IPS DF 6.9 (cell line): ENCODE measurements at regions not wholly inside any gene's neighbourhood (a gene's known extent, or its start where the extent isn't known, plus 50 kb on each side); places are given as distances from the start of the nearest gene placed in this dataset.
"Not testable (repeated sequence)": the region's sequence is repeated elsewhere in the genome, so short reads cannot be mapped to it uniquely, and the experiment has no call there.

Experiments used
- DNase-seq: peaks from one replicate; pipeline ENCODE4 v3.0.0-alpha.2; 2013; ENCODE audit warnings: low read depth, low spot score
- H3K27ac ChIP-seq: one replicate; pipeline ENCODE4 v1.5.1; 2013; ENCODE audit warnings: low read length, control low read depth
- H3K27me3 ChIP-seq: 2 replicates; pipeline ENCODE4 v1.6.1; 2013; ENCODE audit warnings: mild to moderate bottlenecking, low read length; ENCODE audit not compliant: control insufficient read depth, insufficient read depth
- H3K36me3 ChIP-seq: 2 replicates; pipeline ENCODE4 v1.6.1; 2013; ENCODE audit warnings: low read length; ENCODE audit not compliant: control insufficient read depth, insufficient read depth
- H3K4me1 ChIP-seq: 2 replicates; pipeline ENCODE4 v1.6.1; 2013; ENCODE audit warnings: low read length; ENCODE audit not compliant: control insufficient read depth, insufficient read depth
- H3K4me3 ChIP-seq: 2 replicates; pipeline ENCODE4 v1.5.1; 2013; ENCODE audit warnings: mild to moderate bottlenecking, low read length
- H3K9me3 ChIP-seq: 2 replicates; pipeline ENCODE4 v1.6.1; 2013; ENCODE audit warnings: low read length, inconsistent platforms; ENCODE audit not compliant: control insufficient read depth, insufficient read depth
- WGBS: extraction: QIAGEN DNeasy Blood & Tissue Kit; methylation state at CpG from one replicate; pipeline ENCODE4 v1.1.7; 2013; ENCODE audit warnings: mixed read lengths, missing lambda C conversion rate; ENCODE audit not compliant: insufficient read length, insufficient coverage; 5-methylcytosine and 5-hydroxymethylcytosine counted together

DNA sequence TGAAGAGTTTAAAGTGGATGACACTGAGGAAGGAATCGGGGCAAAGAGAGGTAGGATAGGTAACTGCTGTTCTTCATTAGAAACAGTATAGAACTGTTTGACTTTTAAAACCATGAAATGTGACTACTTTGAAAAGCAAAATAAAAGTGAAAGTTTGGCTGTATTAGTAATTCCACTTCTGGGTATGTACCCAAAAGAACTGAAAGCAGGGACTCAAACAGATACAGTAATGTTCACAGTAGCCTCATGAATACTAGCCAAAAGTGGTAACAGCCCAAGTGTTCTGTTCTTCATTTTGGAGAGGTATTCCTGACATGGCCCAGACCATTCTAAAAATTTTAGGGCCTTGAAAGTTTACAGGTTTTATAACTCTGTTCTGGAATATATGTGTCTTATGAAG lies 1055.4 kb downstream of the TBL1XR1 start:
- H3K4me3 ChIP-seq = no peak overlapping the region

DNA sequence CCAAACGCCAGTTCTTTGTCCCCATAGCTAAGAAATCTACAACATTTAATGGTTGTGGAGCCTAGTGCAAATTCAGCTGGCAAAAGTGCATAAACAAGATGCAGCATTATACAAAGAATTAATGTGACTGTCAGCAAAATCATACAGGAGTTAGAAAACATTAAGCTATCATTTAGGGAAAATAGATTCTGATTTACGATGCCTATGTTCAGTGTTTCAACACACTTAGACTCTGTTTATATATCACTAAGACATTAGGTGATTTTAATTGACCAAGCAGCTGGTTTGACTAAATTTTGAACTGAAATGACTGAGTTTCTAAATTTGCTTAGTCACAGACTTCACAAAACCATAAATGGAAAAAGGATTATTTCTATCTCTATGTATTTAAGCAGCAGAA lies 1076.8 kb downstream of the TBL1XR1 start:
- no peaks in the 10 kb centered on the region for H3K36me3 ChIP-seq
- no CpG with 5 or more reads among the region's 2 CpGs for WGBS
- no peaks in the 10 kb centered on the region for H3K4me1 ChIP-seq
- H3K27me3 ChIP-seq = no peaks in the 10 kb centered on the region
- no peak overlapping the region for H3K27ac ChIP-seq
- no peaks in the 10 kb centered on the region for H3K9me3 ChIP-seq
- H3K4me3 ChIP-seq = no peak overlapping the region
- no peak for DNase-seq

More for the DNA sequence above, 1055.4 kb downstream of the TBL1XR1 start:
- Histone ChIP-seq H3K4me1 (no peaks in the 10 kb centered on the region), H3K27me3 (no peaks in the 10 kb centered on the region), H3K9me3 (no peaks in the 10 kb centered on the region), H3K36me3 (no peaks in the 10 kb centered on the region), H3K27ac (no peak overlapping the region)
- no CpG with 5 or more reads among the region's 1 CpG for WGBS
- DNase-seq = no peak

DNA sequence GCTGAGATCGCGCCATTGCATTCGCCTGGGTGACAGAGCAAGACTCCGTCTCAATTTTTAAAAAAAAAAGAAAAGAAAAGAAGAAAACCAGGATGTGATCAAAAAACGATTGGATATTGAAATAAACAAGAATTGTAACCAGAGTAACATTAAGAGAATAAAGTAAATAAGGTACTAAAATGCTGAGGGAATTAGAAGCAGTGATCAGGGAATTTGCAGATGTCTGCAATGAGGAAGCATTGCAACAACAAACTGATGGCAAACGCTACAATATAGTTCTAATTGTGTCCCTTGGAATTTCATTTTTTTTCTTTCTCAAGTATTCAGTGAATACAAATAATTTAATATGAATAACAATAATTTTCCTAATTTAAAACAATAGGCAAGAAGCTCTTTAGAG lies 1077.5 kb downstream of the TBL1XR1 start:
- DNase-seq = no peak
- Histone ChIP-seq H3K27ac (no peak overlapping the region), H3K4me3 (no peak overlapping the region), H3K36me3 (no peaks in the 10 kb centered on the region), H3K4me1 (no peaks in the 10 kb centered on the region), H3K9me3 (no peaks in the 10 kb centered on the region), H3K27me3 (no peaks in the 10 kb centered on the region)
- WGBS = no CpG with 5 or more reads among the region's 6 CpGs

DNA sequence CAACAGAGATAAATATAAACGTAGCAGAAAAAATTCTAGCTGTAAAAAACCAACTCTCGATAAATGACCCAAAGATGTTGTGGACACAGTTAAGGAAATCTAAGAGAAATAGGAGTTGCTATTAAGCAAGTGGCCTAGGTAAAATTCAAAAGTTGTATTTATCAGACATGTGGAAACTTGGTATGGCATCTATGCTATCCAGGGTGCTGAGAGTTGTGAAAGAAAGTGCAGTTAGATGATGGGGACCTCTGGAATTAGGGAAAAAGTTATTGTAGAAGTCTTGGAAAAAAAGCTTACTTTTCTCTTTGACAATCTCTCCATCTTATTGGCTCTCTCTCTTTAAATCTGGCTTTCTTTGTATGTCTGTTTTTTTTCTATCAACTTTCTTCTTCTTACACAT lies 1090.9 kb downstream of the TBL1XR1 start:
- Histone ChIP-seq H3K27me3 (no peaks in the 10 kb centered on the region), H3K4me3 (no peak overlapping the region), H3K27ac (no peak overlapping the region), H3K9me3 (no peaks in the 10 kb centered on the region), H3K36me3 (no peaks in the 10 kb centered on the region), H3K4me1 (no peaks in the 10 kb centered on the region)
- no CpG with 5 or more reads among the region's 2 CpGs for WGBS
- no peak for DNase-seq

DNA sequence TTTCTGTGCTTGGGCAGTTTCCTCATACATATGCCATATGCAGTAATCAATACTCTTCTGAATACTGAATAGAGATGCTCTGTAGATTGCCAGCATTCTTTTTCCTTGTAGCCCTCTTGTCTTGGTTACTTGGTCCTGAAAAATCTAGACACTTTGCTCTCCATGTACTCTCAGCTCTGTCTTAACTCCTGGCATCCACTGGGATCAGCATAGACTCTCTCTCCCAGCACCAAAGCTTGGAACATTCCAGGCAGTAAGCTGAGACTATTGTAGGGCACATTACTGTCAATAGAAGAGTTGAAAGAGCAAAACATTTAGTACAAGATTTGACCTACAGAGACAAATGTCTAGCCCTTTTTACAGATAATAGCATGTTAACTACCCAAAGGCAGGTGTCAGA lies 1100.3 kb downstream of the TBL1XR1 start:
- no peak for DNase-seq
- Histone ChIP-seq H3K9me3 (no peaks in the 10 kb centered on the region), H3K4me1 (no peaks in the 10 kb centered on the region), H3K27ac (no peak overlapping the region), H3K27me3 (no peaks in the 10 kb centered on the region), H3K36me3 (no peaks in the 10 kb centered on the region), H3K4me3 (no peak overlapping the region)

DNA sequence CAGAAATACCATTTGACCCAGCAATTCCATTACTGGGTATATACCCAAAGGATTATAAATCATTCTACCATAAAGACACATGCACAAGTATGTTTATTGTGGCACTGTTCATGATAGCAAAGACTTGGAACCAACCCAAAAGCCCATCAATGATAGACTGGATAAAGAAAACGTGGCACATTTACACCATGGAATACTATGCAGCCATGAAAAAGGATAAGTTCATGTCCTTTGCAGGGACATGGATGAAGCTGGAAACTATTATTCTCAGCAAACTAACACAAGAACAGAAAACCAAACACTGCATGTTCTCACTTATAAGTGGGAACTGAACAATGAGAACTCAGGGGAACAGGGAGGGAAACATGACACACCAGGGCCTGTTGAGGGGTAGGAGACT lies 1103.4 kb downstream of the TBL1XR1 start:
- DNase-seq, H3K36me3 ChIP-seq, H3K4me3 ChIP-seq, H3K27ac ChIP-seq, H3K9me3 ChIP-seq, H3K27me3 ChIP-seq, H3K4me1 ChIP-seq: not testable (repeated sequence)
- WGBS = no CpG with 5 or more reads among the region's 1 CpG

DNA sequence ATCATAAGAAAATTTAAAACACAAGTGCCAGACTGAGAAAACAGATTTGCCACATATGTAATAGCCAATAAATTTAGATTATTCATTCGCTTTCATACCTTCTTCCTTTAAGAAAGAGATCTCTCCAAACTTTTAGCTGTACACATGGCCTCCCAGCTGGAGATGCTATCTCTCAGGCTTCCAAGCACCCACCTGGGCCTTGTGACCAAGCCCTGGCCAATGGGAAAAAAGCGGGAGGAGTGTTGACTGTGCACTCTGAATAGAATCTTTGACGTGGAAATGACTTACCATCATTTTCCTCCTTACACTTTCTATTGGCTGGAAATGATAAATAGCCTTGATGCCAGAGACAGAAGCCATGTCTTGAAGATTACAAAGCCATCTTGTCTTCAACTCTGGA lies 1106.6 kb downstream of the TBL1XR1 start:
- Histone ChIP-seq H3K4me1 (no peaks in the 10 kb centered on the region), H3K9me3 (no peaks in the 10 kb centered on the region), H3K36me3 (no peaks in the 10 kb centered on the region), H3K27me3 (no peaks in the 10 kb centered on the region), H3K4me3 (no peak overlapping the region), H3K27ac (no peak overlapping the region)
- DNase-seq = no peak
- WGBS = no CpG with 5 or more reads among the region's 3 CpGs

DNA sequence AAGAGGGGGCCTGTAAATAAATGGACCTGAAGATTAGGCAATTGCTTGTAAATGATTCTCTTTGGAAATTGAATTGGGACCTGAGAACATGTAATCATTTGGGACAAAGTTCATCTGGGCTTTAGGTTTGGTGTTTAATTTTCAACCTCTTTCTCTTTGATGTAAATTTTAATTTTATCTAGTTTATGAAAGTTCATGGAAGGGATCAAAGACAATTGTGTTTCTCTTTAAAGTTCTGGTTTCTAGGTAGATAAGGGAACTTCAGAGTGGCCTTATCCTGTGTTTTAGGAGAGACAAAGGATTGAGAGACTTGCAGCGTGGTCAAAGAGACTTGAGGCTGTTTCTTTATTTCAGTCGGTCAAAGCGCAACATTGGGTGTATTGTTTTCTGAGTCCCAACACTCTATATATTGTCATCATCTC lies 1108.3 kb downstream of the TBL1XR1 start:
- no peaks in the 10 kb centered on the region for H3K27me3 ChIP-seq
- no peak for DNase-seq
- H3K4me1 ChIP-seq = no peaks in the 10 kb centered on the region
- H3K36me3 ChIP-seq = no peaks in the 10 kb centered on the region
- H3K9me3 ChIP-seq = no peaks in the 10 kb centered on the region
- H3K4me3 ChIP-seq = no peak overlapping the region
- no peak overlapping the region for H3K27ac ChIP-seq
- WGBS = no CpG with 5 or more reads among the region's 3 CpGs

DNA sequence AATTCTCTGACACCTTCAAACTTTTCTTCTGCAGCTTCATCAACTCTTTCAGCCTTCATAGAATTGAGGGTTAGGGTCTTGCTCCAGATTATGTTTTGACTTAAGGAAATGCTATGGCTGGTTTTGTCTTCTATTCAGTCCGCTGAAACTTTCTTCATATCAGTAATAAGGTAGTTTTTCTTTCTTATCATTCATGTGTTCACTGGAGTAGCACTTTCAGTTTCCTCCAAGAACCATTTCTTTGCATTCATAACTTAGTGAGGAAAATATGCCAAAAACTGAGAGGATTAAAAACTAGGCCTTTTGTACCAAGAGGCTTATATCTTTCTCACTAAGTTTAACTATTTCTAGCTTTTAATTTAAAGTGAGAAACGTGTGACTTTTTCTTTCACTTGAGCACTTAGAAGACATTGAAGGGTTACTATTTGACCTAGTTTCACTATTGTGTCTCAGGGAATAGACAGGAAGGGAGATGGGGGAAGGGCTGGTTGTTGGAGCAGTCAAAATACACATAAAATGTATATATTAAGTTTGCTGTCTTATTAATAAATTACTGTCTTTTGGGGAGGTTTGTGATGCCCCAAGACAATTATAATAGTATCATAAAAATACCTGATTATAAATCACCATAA lies 1110.1 kb downstream of the TBL1XR1 start:
- no peaks in the 10 kb centered on the region for H3K4me1 ChIP-seq
- no peak overlapping the region for H3K4me3 ChIP-seq
- H3K36me3 ChIP-seq = no peaks in the 10 kb centered on the region
- no peaks in the 10 kb centered on the region for H3K9me3 ChIP-seq
- no peaks in the 10 kb centered on the region for H3K27me3 ChIP-seq
- H3K27ac ChIP-seq = no peak overlapping the region
- DNase-seq = no peak
- WGBS = no CpG with 5 or more reads among the region's 2 CpGs

DNA sequence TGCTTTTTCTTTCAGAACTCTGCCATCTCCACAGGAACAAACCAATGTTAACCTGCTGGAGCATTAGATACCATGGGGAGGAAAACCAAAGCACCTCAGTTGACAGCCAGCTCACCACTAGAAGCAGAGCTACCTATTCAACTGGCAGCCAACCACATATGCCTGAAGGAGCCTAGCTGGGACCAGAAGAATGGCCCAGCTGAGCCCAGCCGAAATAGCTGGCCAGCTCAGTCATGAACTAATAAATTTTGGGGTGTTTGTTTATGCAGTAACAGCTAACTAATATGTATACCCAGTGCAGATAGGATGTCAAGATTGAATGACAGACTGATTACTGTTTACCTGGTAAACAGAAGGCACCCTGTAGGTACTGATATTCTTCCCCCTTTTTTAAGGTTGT lies 1117.5 kb downstream of the TBL1XR1 start:
- Histone ChIP-seq H3K4me3 (no peak overlapping the region), H3K36me3 (no peaks in the 10 kb centered on the region), H3K9me3 (no peaks in the 10 kb centered on the region; the same call in 1 of the 2 replicates), H3K27ac (no peak overlapping the region), H3K27me3 (no peaks in the 10 kb centered on the region), H3K4me1 (no peaks in the 10 kb centered on the region)
- DNase-seq = no peak
- no CpG with 5 or more reads among the region's 1 CpG for WGBS

DNA sequence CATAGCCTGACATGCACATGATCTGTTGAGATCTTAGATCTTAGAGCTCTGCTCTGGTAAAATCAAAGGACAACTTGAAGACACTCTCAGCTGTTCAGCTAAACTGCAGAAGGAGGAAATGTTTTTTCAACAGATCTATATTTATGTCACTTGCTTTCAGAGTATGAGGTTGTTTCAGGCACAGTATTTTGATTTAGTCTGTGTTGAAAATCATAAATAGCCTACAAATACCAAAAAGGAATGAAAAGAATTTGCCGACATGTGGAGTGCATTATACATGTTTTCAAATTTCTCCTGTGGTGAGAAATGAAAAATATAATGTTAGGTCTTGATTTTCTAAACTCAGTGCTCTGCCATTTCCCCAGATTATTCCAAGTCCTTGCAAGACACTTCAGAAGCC lies 1118.4 kb downstream of the TBL1XR1 start:
- Histone ChIP-seq H3K4me3 (no peak overlapping the region), H3K27ac (no peak overlapping the region), H3K27me3 (no peaks in the 10 kb centered on the region), H3K36me3 (no peaks in the 10 kb centered on the region), H3K9me3 (no peaks in the 10 kb centered on the region; the same call in 1 of the 2 replicates), H3K4me1 (no peaks in the 10 kb centered on the region)
- no CpG with 5 or more reads among the region's 1 CpG for WGBS
- DNase-seq = no peak
